ENCODE measurements at regions not wholly inside any gene's neighbourhood (a gene's known extent, or its start where the extent isn't known, plus 50 kb on each side); places are given as distances from the start of the nearest gene placed in this dataset.

GRCh38 chr2:212904646-212905045, 246.8 kb downstream of the IKZF2 start:
- no peak for TF ChIP-seq CTCF (IDR thresholded peaks at IDR 0.05)
- no peak for TF ChIP-seq POLR2A (IDR thresholded peaks at IDR 0.05)
